RWPE2 (cell line): ENCODE measurements at regions not wholly inside any gene's neighbourhood (a gene's known extent, or its start where the extent isn't known, plus 50 kb on each side); places are given as distances from the start of the nearest gene placed in this dataset.

ENCODE experiments used
- ATAC-seq: fragments of 200-7000 bp; cut with Tn5 transposase; 3 replicates; pipeline ENCODE4 v1.9.1; 2021; ENCODE audit warnings: low read depth
- DNase-seq: peaks from one replicate; pipeline ENCODE4 v3.0.0-alpha.2; 2020; ENCODE audit warnings: low spot score
- H3K27ac ChIP-seq: fragments of 450-650 bp; 2 replicates; pipeline ENCODE4 v1.5.1; 2017; ENCODE audit warnings: mild to moderate bottlenecking; ENCODE audit not compliant: poor library complexity, severe bottlenecking
- H3K27me3 ChIP-seq: fragments of 250-450 bp; sonication (Bioruptor Pico); 2 replicates; pipeline ENCODE4 v1.5.1; 2021; ENCODE audit warnings: mild to moderate bottlenecking, moderate library complexity; ENCODE audit not compliant: insufficient read depth, poor library complexity, severe bottlenecking
- H3K36me3 ChIP-seq: fragments of 250-450 bp; sonication (Bioruptor Pico); 2 replicates; pipeline ENCODE4 v1.5.1; 2020; ENCODE audit warnings: low read depth, mild to moderate bottlenecking, moderate library complexity
- H3K4me1 ChIP-seq: fragments of 250-450 bp; sonication (Bioruptor Pico); 2 replicates; pipeline ENCODE4 v1.5.1; 2021; ENCODE audit warnings: mild to moderate bottlenecking, moderate library complexity; ENCODE audit not compliant: insufficient read depth, poor library complexity, severe bottlenecking
- H3K4me3 ChIP-seq: fragments of 250-450 bp; sonication (Bioruptor Pico); 2 replicates; pipeline ENCODE4 v1.5.1; 2021; ENCODE audit warnings: mild to moderate bottlenecking, moderate library complexity; ENCODE audit not compliant: severe bottlenecking
- H3K9me3 ChIP-seq: fragments of 250-450 bp; sonication (Bioruptor Pico); 2 replicates; pipeline ENCODE4 v1.5.1; 2021; ENCODE audit warnings: mild to moderate bottlenecking, moderate library complexity; ENCODE audit not compliant: severe bottlenecking
- TF ChIP-seq, protein P1 (sequence below): fragments of 450-650 bp; IDR thresholded peaks from one replicate; pipeline ENCODE4 v1.5.1; 2017; ENCODE audit warnings: mild to moderate bottlenecking, moderate library complexity; ENCODE audit not compliant: poor library complexity, severe bottlenecking

DNA sequence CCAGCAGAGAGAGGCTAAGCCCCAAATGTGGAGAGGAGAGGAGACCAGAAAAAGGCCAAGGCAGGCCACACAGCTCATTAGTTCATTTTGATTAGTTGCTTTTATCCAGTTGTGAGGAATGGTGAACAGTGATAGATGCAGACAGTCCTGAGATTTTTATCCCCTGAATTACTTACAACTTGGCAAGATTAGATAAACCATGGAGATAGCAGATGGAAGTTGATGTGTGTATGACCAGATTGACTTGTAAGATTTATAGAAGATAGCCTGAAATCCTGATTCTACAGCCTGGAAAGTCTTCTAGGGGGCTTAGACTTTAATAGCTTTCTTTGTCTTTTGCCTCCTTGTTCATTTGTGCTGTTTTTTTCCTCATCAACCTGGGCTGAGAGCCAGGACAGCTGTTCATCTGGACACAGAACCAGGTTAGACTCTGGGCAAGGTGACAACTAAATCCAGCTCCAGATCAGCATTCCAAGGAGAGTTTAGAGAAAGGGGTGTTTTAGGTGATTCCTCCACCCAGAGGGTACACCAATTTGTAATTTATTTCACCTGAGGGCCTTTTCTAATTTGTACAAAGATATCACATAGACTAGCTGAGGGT lies 215.5 kb downstream of the SPATA18 start:
- no peak for ATAC-seq
- no peak for DNase-seq
- no peaks in the 10 kb centered on the region for H3K36me3 ChIP-seq
- H3K27ac ChIP-seq, result no peak overlapping the region
- TF ChIP-seq, protein P1, sequence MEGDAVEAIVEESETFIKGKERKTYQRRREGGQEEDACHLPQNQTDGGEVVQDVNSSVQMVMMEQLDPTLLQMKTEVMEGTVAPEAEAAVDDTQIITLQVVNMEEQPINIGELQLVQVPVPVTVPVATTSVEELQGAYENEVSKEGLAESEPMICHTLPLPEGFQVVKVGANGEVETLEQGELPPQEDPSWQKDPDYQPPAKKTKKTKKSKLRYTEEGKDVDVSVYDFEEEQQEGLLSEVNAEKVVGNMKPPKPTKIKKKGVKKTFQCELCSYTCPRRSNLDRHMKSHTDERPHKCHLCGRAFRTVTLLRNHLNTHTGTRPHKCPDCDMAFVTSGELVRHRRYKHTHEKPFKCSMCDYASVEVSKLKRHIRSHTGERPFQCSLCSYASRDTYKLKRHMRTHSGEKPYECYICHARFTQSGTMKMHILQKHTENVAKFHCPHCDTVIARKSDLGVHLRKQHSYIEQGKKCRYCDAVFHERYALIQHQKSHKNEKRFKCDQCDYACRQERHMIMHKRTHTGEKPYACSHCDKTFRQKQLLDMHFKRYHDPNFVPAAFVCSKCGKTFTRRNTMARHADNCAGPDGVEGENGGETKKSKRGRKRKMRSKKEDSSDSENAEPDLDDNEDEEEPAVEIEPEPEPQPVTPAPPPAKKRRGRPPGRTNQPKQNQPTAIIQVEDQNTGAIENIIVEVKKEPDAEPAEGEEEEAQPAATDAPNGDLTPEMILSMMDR, result no peak
- H3K4me3 ChIP-seq, result no peak overlapping the region
- H3K27me3 ChIP-seq, result no peaks in the 10 kb centered on the region
- no peaks in the 10 kb centered on the region for H3K9me3 ChIP-seq
- no peaks in the 10 kb centered on the region for H3K4me1 ChIP-seq

DNA sequence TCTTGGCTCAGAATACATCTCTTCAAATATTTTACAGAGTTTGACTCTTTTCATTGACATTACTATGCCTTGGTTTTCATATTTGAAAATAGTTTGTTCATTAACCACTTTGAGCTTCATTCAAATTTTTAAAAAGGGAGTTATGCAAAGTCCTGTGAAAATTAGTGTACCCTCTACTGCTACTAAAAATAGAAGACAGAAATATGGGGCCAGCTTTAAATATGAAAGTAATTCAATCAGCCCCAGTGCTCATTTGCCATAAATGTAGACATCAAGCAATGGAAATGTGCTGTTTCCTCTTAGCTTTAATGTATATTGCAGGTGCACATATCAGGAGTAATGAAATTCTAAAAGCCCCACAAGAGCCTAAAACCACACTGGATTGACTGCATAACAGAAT lies 218.7 kb downstream of the SPATA18 start:
- DNase-seq (no peak), ATAC-seq (no peak)
- TF ChIP-seq, protein P1, result no peak
- no peaks in the 10 kb centered on the region for H3K4me1 ChIP-seq
- H3K36me3 ChIP-seq, result no peaks in the 10 kb centered on the region
- H3K27me3 ChIP-seq, result no peaks in the 10 kb centered on the region
- no peaks in the 10 kb centered on the region for H3K9me3 ChIP-seq
- H3K4me3 ChIP-seq, result no peak overlapping the region
- no peak overlapping the region for H3K27ac ChIP-seq

GRCh38 chr4:52273885-52274284 lies 222.8 kb downstream of the SPATA18 start:
- Histone ChIP-seq H3K4me3 (no peak overlapping the region), H3K27ac (no peak overlapping the region), H3K27me3 (no peaks in the 10 kb centered on the region), H3K4me1 (no peaks in the 10 kb centered on the region), H3K9me3 (no peaks in the 10 kb centered on the region), H3K36me3 (no peaks in the 10 kb centered on the region)
- DNase-seq (no peak), ATAC-seq (no peak)
- TF ChIP-seq, protein P1, result no peak

- H3K4me1 ChIP-seq, result no peaks in the 10 kb centered on the region
- H3K36me3 ChIP-seq, result no peaks in the 10 kb centered on the region
- TF ChIP-seq, protein P1, result no peak
- no peak overlapping the region for H3K27ac ChIP-seq
- DNase-seq (no peak), ATAC-seq (no peak)
- H3K4me3 ChIP-seq, result no peak overlapping the region
- no peaks in the 10 kb centered on the region for H3K9me3 ChIP-seq
- no peaks in the 10 kb centered on the region for H3K27me3 ChIP-seq
These were observed 237.2 kb downstream of the SPATA18 start for GRCh38 chr4:52288212-52288855.

DNA sequence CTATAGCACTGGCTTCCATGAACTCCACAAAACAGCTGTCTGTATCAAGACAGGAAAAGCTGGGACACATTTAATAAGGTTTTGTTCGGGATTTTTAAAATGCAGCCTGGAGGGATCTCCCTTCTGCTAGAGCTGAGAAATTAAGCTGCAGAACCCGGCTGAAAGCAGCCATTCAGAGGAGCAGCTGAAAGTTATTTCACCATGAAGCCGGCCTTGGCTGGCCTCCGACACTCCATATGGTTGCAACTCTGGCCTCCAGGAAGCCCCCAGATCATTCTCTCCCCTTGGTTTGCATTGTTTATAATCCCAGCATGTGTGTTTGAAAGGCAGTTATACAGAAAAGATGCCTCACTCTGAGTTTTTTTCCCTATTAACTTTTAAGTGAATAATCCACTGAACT lies 239.4 kb downstream of the SPATA18 start:
- no peak overlapping the region for H3K4me3 ChIP-seq
- H3K4me1 ChIP-seq, result no peaks in the 10 kb centered on the region
- H3K9me3 ChIP-seq, result no peaks in the 10 kb centered on the region
- H3K27ac ChIP-seq, result no peak overlapping the region
- no peaks in the 10 kb centered on the region for H3K27me3 ChIP-seq
- ATAC-seq (no peak), DNase-seq (no peak)
- TF ChIP-seq, protein P1, result no peak
- H3K36me3 ChIP-seq, result no peaks in the 10 kb centered on the region
